ENCODE measurements at regions not wholly inside any gene's neighbourhood (a gene's known extent, or its start where the extent isn't known, plus 50 kb on each side); places are given as distances from the start of the nearest gene placed in this dataset.

DNA sequence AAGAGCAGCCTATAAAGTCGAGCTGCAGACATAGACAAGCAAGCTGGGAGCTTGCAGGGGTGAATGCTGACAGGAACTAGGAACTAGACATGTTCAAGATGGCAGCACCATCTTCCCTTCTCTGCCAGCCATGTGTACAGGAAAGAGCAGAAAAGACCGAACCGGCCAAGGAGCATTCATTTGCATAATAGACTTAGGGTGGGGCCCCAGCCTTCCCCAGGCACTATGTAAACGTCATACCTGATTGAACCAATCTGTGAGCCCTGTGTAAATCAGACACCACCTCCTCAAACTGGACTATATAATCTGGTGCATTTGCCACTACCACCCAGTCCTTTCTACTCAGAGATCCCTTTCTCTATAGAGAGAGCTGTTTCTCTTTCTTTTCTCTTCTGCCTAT is 106.9 kb upstream of the FAM3C start (continued):
- TF ChIP-seq SMC3 (IDR thresholded peaks at IDR 0.05; ENCODE audit: low read depth, low read length) (no peak), RXRA (IDR thresholded peaks at IDR 0.05; ENCODE audit: borderline replicate concordance, low read depth) (no peak), JUND (IDR thresholded peaks at IDR 0.05) (no peak)
- TF ChIP-seq, protein P1, sequence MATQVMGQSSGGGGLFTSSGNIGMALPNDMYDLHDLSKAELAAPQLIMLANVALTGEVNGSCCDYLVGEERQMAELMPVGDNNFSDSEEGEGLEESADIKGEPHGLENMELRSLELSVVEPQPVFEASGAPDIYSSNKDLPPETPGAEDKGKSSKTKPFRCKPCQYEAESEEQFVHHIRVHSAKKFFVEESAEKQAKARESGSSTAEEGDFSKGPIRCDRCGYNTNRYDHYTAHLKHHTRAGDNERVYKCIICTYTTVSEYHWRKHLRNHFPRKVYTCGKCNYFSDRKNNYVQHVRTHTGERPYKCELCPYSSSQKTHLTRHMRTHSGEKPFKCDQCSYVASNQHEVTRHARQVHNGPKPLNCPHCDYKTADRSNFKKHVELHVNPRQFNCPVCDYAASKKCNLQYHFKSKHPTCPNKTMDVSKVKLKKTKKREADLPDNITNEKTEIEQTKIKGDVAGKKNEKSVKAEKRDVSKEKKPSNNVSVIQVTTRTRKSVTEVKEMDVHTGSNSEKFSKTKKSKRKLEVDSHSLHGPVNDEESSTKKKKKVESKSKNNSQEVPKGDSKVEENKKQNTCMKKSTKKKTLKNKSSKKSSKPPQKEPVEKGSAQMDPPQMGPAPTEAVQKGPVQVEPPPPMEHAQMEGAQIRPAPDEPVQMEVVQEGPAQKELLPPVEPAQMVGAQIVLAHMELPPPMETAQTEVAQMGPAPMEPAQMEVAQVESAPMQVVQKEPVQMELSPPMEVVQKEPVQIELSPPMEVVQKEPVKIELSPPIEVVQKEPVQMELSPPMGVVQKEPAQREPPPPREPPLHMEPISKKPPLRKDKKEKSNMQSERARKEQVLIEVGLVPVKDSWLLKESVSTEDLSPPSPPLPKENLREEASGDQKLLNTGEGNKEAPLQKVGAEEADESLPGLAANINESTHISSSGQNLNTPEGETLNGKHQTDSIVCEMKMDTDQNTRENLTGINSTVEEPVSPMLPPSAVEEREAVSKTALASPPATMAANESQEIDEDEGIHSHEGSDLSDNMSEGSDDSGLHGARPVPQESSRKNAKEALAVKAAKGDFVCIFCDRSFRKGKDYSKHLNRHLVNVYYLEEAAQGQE (IDR thresholded peaks at IDR 0.05; ENCODE audit: low read depth, low read length): no peak

GRCh38 chr7:121501566-121501965 is 105.5 kb upstream of the FAM3C start:
- H3K4me1 ChIP-seq (ENCODE audit: control insufficient read depth in 1 of 2, insufficient read depth in 2 of 2, low read depth in 1 of 2, low read length in 1 of 2): no peaks in the 10 kb centered on the region

More at GRCh38 chr7:121501566-121501965, 105.5 kb upstream of the FAM3C start:
- peaks cover 25% of the 10 kb centered on the region for H3F3A ChIP-seq (replicated peaks; ENCODE audit: insufficient read depth)
- WGBS (ENCODE audit: low lambda C conversion rate): 41% methylated on average over 1 of the region's 1 CpG
- ChIA-PET CTCF (interaction anchor here (0.7 to 1.6 kb wide), 4 partner anchors 7 to 1935 kb away, joined by 3 to 4 read pairs (median 3); no protein-coding TSS in a partner anchor), POLR2A (interaction anchor here (0.6 kb wide), 1 partner anchor 76 kb away, joined by 5 read pairs; no protein-coding TSS in a partner anchor)
- H3K27ac ChIP-seq (ENCODE audit: low read depth in 2 of 2, low read length in 1 of 2): no peak overlapping the region
- H3K9me3 ChIP-seq: peaks cover 15% of the 10 kb centered on the region; the same call in 1 of the 2 replicates
- H4K20me1 ChIP-seq (ENCODE audit: insufficient read depth): no peaks in the 10 kb centered on the region
- no peak overlapping the region for H3K4me2 ChIP-seq
- no peaks in the 10 kb centered on the region for H3K27me3 ChIP-seq (ENCODE audit: insufficient read depth)
- H2AFZ ChIP-seq (ENCODE audit: low read depth): no peak overlapping the region
- no peaks in the 10 kb centered on the region for H3K79me2 ChIP-seq (ENCODE audit: insufficient read depth)
- H3K36me3 ChIP-seq (replicated peaks in 1 of 2; ENCODE audit: control insufficient read depth in 1 of 2, insufficient read depth in 2 of 2, low read length in 1 of 2): no peaks in the 10 kb centered on the region
- no peak overlapping the region for H3K9ac ChIP-seq
- no peaks in the 10 kb centered on the region for H3K9me2 ChIP-seq
- no peak overlapping the region for H3K4me3 ChIP-seq (ENCODE audit: low read depth in 2 of 2, low read length in 1 of 2)
- DNase-seq: no peak
- TF ChIP-seq, protein P2, sequence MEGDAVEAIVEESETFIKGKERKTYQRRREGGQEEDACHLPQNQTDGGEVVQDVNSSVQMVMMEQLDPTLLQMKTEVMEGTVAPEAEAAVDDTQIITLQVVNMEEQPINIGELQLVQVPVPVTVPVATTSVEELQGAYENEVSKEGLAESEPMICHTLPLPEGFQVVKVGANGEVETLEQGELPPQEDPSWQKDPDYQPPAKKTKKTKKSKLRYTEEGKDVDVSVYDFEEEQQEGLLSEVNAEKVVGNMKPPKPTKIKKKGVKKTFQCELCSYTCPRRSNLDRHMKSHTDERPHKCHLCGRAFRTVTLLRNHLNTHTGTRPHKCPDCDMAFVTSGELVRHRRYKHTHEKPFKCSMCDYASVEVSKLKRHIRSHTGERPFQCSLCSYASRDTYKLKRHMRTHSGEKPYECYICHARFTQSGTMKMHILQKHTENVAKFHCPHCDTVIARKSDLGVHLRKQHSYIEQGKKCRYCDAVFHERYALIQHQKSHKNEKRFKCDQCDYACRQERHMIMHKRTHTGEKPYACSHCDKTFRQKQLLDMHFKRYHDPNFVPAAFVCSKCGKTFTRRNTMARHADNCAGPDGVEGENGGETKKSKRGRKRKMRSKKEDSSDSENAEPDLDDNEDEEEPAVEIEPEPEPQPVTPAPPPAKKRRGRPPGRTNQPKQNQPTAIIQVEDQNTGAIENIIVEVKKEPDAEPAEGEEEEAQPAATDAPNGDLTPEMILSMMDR (IDR thresholded peaks at IDR 0.05): no peak
- TF ChIP-seq RAD21 (IDR thresholded peaks at IDR 0.05; ENCODE audit: low read length) (no peak), RXRA (IDR thresholded peaks at IDR 0.05; ENCODE audit: borderline replicate concordance, low read depth) (no peak), MEF2A (IDR thresholded peaks at IDR 0.05; ENCODE audit: borderline replicate concordance, low read depth) (no peak), TEAD4 (IDR thresholded peaks at IDR 0.05; ENCODE audit: borderline replicate concordance, insufficient read depth) (no peak), SIN3A (IDR thresholded peaks at IDR 0.05; ENCODE audit: borderline replicate concordance, low read depth, low read length) (no peak), POLR2AphosphoS5 (IDR thresholded peaks at IDR 0.05; ENCODE audit: low read depth, low read length) (no peak), NFIC (IDR thresholded peaks at IDR 0.05; ENCODE audit: borderline replicate concordance) (no peak)

All from SK-N-SH (cell line).